GM12865 (cell line): ENCODE measurements at regions not wholly inside any gene's neighbourhood (a gene's known extent, or its start where the extent isn't known, plus 50 kb on each side); places are given as distances from the start of the nearest gene placed in this dataset.

Experiments used
- DNase-seq: peaks from one replicate; pipeline ENCODE4 v3.0.0; 2010; ENCODE audit warnings: low read depth
- H3K4me3 ChIP-seq: 2 replicates; pipeline ENCODE4 v1.5.1; 2011; ENCODE audit warnings: mild to moderate bottlenecking, low read depth, low read length, control low read depth
- CTCF ChIP-seq: IDR thresholded peaks from 2 replicates; pipeline ENCODE4 v1.5.1; 2011; ENCODE audit warnings: low read length, control low read depth, low read depth, inconsistent platforms; ENCODE audit not compliant: insufficient read depth; ENCODE audit errors: missing control alignments

DNA sequence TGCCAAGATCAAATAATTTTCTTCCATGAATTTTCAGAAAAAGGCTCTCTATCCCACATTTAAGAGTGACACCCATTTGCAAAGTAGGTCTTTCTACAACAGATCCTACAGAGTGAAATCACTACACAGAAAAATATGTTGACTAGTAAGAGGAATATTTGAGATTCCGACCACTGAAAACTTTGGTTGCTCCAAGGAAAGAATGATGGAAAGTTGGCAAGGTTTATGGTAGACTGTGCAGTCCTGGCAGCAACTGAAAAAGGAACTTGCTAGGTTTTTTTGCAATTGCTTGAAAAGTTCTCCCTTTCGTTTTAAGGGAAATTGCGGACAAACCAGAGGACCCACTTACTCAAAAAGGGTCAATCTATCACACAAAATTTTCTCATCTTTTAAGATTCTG, 83.1 kb upstream of the TSPAN8 start:
- H3K4me3 ChIP-seq: no peak overlapping the region
- no peak for TF ChIP-seq CTCF
- DNase-seq: no peak

- H3K4me3 ChIP-seq: no peak overlapping the region
- no peak for TF ChIP-seq CTCF
- no peak for DNase-seq
Observed at GRCh38 chr12:71239731-71240130, 81.9 kb upstream of the TSPAN8 start.

- H3K4me3 ChIP-seq: no peak overlapping the region
- no peak for DNase-seq
- TF ChIP-seq CTCF: no peak
Observed at GRCh38 chr12:71237128-71237527, 79.3 kb upstream of the TSPAN8 start.

DNA sequence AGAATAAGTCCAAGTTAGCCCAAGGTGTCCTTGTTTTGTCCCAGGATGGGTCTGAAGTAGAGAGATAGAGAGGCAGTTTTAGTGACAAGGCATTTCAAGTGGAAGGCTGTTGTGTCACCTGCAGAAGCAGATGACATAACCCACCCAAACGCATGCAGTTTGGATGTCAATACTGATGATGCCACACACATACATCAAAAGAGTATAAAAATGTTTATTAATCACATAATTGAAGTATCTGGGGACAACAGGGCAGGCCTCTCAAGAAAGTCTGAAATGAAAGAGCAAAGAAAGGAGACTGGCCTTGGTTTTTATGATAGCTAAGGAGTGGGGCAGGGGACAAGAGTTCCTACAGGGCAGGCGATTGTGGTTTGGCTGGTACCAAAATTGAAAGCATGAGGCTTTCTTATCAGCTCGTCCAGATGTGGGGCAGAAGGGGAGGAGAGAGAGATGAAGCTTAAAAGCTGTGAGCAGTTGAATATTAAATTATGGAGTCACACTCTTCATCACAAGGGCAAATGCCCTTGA, 78.4 kb upstream of the TSPAN8 start:
- no peak overlapping the region for H3K4me3 ChIP-seq
- no peak for TF ChIP-seq CTCF
- DNase-seq: no peak

DNA sequence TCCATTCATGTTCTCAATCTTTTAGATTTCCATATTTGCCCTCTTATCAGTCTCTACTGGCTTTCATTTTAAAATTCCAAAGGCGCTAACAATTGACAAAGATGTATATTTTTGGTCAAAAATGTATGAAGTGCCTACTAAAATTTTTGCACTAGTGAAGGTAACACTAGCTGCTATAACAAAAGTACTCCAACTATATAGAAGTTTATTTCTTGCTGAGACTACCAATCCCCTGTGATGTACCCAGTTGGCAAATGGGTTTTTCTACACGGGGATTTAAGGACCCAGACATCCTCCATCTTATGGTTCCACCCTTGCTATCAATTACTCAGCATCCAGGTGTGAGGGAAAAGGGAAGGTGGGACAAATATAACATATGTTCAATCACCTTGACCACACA, 75.3 kb upstream of the TSPAN8 start:
- H3K4me3 ChIP-seq: no peak overlapping the region
- no peak for DNase-seq
- no peak for TF ChIP-seq CTCF

GRCh38 chr12:71230542-71230941, 72.7 kb upstream of the TSPAN8 start:
- DNase-seq: no peak
- no peak for TF ChIP-seq CTCF
- no peak overlapping the region for H3K4me3 ChIP-seq

DNA sequence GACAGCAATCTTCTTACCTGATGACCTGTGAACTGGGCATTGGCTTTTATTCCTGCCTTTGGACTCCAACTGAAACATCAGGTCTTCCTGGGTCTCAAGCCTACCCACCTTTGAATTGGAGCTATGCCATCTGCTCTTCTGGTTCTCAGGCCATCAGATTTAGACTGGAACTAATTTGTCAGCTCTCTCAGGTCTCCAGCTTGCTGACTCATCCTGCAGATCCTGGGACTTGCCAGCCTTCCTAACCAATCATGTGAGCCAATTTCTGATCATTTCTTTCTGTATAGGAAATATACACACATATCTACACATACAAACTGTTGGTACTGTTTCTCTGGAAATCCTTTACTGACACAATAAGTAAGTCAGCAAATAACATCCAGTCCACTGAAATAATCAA, 65.3 kb upstream of the TSPAN8 start:
- H3K4me3 ChIP-seq: no peak overlapping the region
- DNase-seq: no peak
- TF ChIP-seq CTCF: no peak
